DND-41 (cell line): ENCODE measurements at regions not wholly inside any gene's neighbourhood (a gene's known extent, or its start where the extent isn't known, plus 50 kb on each side); places are given as distances from the start of the nearest gene placed in this dataset.
"Not testable (repeated sequence)": the region's sequence is repeated elsewhere in the genome, so short reads cannot be mapped to it uniquely, and the experiment has no call there.

Experiments used
- ATAC-seq: fragments of 200-7000 bp; cut with Tn5 transposase; 3 replicates; pipeline ENCODE4 v1.9.1; 2021; ENCODE audit warnings: low read depth; ENCODE audit not compliant: insufficient read depth
- DNase-seq: peaks from one replicate; pipeline ENCODE4 v3.0.0-alpha.2; 2020
- H2AFZ ChIP-seq: 2 replicates; pipeline ENCODE4 v1.6.0; 2012; ENCODE audit warnings: low read depth, low read length
- H3K27ac ChIP-seq: 2 replicates; pipeline ENCODE4 v1.5.1; 2012; ENCODE audit warnings: low read length, inconsistent platforms
- H3K27me3 ChIP-seq: fragments of 200-600 bp; sonication (generic); 2 replicates; pipeline ENCODE4 v1.6.0; 2012; ENCODE audit warnings: low read length, mild to moderate bottlenecking, inconsistent platforms; ENCODE audit not compliant: insufficient read depth, poor library complexity
- H3K36me3 ChIP-seq: 2 replicates; pipeline ENCODE4 v1.5.1; 2012; ENCODE audit warnings: low read length, inconsistent platforms; ENCODE audit not compliant: insufficient read depth
- H3K4me1 ChIP-seq: 2 replicates; pipeline ENCODE4 v1.5.1; 2012; ENCODE audit warnings: mild to moderate bottlenecking, low read length; ENCODE audit not compliant: insufficient read depth
- H3K4me2 ChIP-seq: 2 replicates; pipeline ENCODE4 v1.6.0; 2012; ENCODE audit warnings: mild to moderate bottlenecking, moderate library complexity, low read length, inconsistent platforms; ENCODE audit not compliant: insufficient read depth
- H3K4me3 ChIP-seq, 2 experiments: fragments of 200-600 bp in 1 of 2; shearing (Covaris generic) in 1 of 2; 2 replicates each; pipeline ENCODE4 v1.5.1; 2012 to 2016; ENCODE audit warnings: inconsistent platforms in 2 of 2, low read length in 2 of 2, mild to moderate bottlenecking in 2 of 2, low read depth in 1 of 2, moderate library complexity in 1 of 2
- H3K79me2 ChIP-seq: 2 replicates; pipeline ENCODE4 v1.6.0; 2012; ENCODE audit warnings: low read length, inconsistent platforms; ENCODE audit not compliant: insufficient read depth
- H3K9ac ChIP-seq: 2 replicates; pipeline ENCODE4 v1.6.0; 2012; ENCODE audit warnings: low read depth, mild to moderate bottlenecking, inconsistent platforms, low read length, moderate library complexity
- H3K9me3 ChIP-seq: 2 replicates; pipeline ENCODE4 v1.5.1; 2012; ENCODE audit warnings: low read length, moderate library complexity, mild to moderate bottlenecking, inconsistent platforms; ENCODE audit not compliant: insufficient read depth, severe bottlenecking
- H4K20me1 ChIP-seq: 2 replicates; pipeline ENCODE4 v1.6.0; 2012; ENCODE audit warnings: low read length; ENCODE audit not compliant: insufficient read depth
- EZH2 ChIP-seq: IDR thresholded peaks from 3 replicates; pipeline ENCODE4 v1.6.1; 2012; ENCODE audit warnings: borderline replicate concordance, low read depth, mild to moderate bottlenecking, moderate library complexity, low read length, inconsistent platforms; ENCODE audit not compliant: severe bottlenecking
- TF ChIP-seq, protein P1 (sequence below): IDR thresholded peaks from 2 replicates; pipeline ENCODE4 v1.5.1; 2012; ENCODE audit warnings: borderline replicate concordance, low read length, moderate library complexity, mild to moderate bottlenecking; ENCODE audit not compliant: poor library complexity, severe bottlenecking; ENCODE audit errors: extremely low read depth

DNA sequence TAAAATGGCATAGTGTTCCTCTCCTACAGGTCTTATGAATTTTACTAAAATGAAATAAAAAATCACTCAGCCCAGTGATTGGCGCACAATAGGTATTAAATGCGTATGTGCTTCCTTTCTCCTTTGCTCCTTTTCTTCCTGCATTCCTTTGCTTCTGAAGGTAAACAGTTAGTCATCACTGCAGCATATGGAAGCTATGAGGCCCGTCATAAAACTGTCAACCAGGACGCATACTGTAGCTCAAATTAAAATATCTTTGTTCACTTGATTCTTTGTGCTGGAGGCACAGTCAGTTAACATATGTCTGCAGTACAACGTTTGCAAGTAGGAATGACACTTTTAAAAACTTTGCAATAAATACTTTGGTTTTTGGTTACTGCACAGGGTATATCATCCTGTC is 374.7 kb downstream of the TCERG1L start:
- TF ChIP-seq EZH2: no peak
- TF ChIP-seq, protein P1, sequence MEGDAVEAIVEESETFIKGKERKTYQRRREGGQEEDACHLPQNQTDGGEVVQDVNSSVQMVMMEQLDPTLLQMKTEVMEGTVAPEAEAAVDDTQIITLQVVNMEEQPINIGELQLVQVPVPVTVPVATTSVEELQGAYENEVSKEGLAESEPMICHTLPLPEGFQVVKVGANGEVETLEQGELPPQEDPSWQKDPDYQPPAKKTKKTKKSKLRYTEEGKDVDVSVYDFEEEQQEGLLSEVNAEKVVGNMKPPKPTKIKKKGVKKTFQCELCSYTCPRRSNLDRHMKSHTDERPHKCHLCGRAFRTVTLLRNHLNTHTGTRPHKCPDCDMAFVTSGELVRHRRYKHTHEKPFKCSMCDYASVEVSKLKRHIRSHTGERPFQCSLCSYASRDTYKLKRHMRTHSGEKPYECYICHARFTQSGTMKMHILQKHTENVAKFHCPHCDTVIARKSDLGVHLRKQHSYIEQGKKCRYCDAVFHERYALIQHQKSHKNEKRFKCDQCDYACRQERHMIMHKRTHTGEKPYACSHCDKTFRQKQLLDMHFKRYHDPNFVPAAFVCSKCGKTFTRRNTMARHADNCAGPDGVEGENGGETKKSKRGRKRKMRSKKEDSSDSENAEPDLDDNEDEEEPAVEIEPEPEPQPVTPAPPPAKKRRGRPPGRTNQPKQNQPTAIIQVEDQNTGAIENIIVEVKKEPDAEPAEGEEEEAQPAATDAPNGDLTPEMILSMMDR: no peak
- Histone ChIP-seq H3K9ac (no peak overlapping the region), H4K20me1 (no peaks in the 10 kb centered on the region; the same call in 1 of the 2 replicates), H3K4me3 (no peak overlapping the region), H3K4me1 (no peaks in the 10 kb centered on the region), H3K36me3 (no peaks in the 10 kb centered on the region), H3K4me2 (no peak overlapping the region), H3K27ac (no peak overlapping the region), H3K79me2 (no peaks in the 10 kb centered on the region), H3K27me3 (peaks cover under 1% of the 10 kb centered on the region), H3K9me3 (no peaks in the 10 kb centered on the region), H2AFZ (no peak overlapping the region)
- ATAC-seq: no peak
- no peak for DNase-seq

DNA sequence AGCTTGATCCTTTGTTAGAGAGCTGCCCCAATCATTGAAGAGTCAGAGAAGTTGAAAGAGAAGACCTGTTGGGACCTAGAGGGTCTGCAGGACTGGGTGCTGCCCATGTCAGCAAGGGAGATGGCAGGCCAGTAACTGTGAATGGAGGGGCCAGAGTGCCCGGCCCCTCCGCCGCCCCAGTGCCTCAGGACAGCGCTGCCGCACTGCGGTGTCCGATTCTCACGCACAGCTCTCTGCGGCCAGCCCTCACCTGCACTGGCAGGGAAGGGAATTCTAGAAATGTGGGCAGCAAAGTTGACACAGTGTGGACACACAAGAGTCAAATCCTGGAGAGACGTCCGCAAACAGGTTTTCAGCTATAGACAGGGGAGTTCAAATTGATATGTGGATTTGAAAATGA is 373.5 kb downstream of the TCERG1L start:
- H3K79me2 ChIP-seq: no peaks in the 10 kb centered on the region
- no peak for DNase-seq
- TF ChIP-seq EZH2: no peak
- TF ChIP-seq, protein P1: no peak
- H3K27me3 ChIP-seq: peaks cover 7% of the 10 kb centered on the region
- no peak for ATAC-seq
- H4K20me1 ChIP-seq: no peaks in the 10 kb centered on the region; the same call in 1 of the 2 replicates
- no peak overlapping the region for H3K9ac ChIP-seq
- no peaks in the 10 kb centered on the region for H3K4me1 ChIP-seq
- no peak overlapping the region for H3K27ac ChIP-seq
- H3K4me2 ChIP-seq: no peak overlapping the region
- H3K36me3 ChIP-seq: no peaks in the 10 kb centered on the region
- no peak overlapping the region for H2AFZ ChIP-seq
- no peaks in the 10 kb centered on the region for H3K9me3 ChIP-seq
- no peak overlapping the region for H3K4me3 ChIP-seq

- H3K9me3 ChIP-seq, H3K4me1 ChIP-seq, H4K20me1 ChIP-seq, H3K4me2 ChIP-seq, H3K27me3 ChIP-seq, ATAC-seq, H3K4me3 ChIP-seq, H3K9ac ChIP-seq, H2AFZ ChIP-seq, H3K79me2 ChIP-seq, H3K27ac ChIP-seq, H3K36me3 ChIP-seq, DNase-seq: not testable (repeated sequence)
Measured at GRCh38 chr10:130938891-130939290, 372.6 kb downstream of the TCERG1L start.

DNA sequence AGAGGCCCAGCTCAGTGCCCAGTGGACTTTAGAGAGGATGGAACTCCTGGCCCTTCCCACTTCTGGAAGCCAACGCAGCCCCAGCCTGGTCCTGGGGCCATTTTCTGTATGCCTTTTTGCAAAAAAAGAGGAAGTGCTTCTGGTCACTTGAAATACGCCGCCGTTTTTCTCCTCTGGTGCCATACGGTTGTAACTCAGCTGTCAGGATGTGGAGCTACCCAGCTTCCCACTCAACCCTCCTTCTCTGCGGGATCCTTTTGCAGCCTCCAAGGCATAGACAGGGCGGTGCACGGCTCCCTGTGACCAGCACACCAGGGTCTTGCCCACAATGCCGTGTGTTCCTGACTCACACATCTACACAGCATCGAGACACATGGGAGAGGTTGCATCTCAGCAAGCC is 369.6 kb downstream of the TCERG1L start:
- Histone ChIP-seq H2AFZ (no peak overlapping the region), H3K27me3 (peaks cover 7% of the 10 kb centered on the region), H3K27ac (no peak overlapping the region), H4K20me1 (no peaks in the 10 kb centered on the region), H3K4me2 (no peak overlapping the region), H3K36me3 (no peaks in the 10 kb centered on the region), H3K4me1 (no peaks in the 10 kb centered on the region), H3K4me3 (no peak overlapping the region), H3K9me3 (no peaks in the 10 kb centered on the region), H3K9ac (no peak overlapping the region), H3K79me2 (no peaks in the 10 kb centered on the region)
- DNase-seq: no peak
- TF ChIP-seq, protein P1: no peak
- TF ChIP-seq EZH2: no peak
- ATAC-seq: no peak
